ENCODE measurements at regions not wholly inside any gene's neighbourhood (a gene's known extent, or its start where the extent isn't known, plus 50 kb on each side); places are given as distances from the start of the nearest gene placed in this dataset.

GRCh38 chr16:81165411-81166097 is 69.4 kb upstream of the GCSH start:
- no peak for TF ChIP-seq CTCF (conservative IDR thresholded peaks at IDR 0.05)
- Histone ChIP-seq H3K79me1 (ENCODE audit: insufficient read depth, low read depth, low read length, poor library complexity, severe bottlenecking) (no peaks in the 10 kb centered on the region), H3K4me1 (ENCODE audit: insufficient read depth, low read length) (no peaks in the 10 kb centered on the region), H2BK20ac (ENCODE audit: low read depth, low read length, poor library complexity, severe bottlenecking) (no peak overlapping the region), H4K20me1 (ENCODE audit: control insufficient read depth, insufficient read depth, insufficient read length) (no peaks in the 10 kb centered on the region), H2BK12ac (ENCODE audit: insufficient read length, low read depth, low read length) (no peak overlapping the region), H4K91ac (ENCODE audit: insufficient read length, low read depth, low read length) (no peak overlapping the region), H3K4me2 (ENCODE audit: insufficient read depth, insufficient read length, low read length) (no peak overlapping the region), H4K8ac (replicated peaks; ENCODE audit: insufficient read length, low read depth, low read length) (no peak overlapping the region), H2BK15ac (ENCODE audit: low read depth, low read length) (no peak overlapping the region), H3K14ac (ENCODE audit: insufficient read depth, low read length) (no peak overlapping the region; the same call in 1 of the 2 replicates), H4K5ac (ENCODE audit: insufficient read length, low read depth, low read length) (no peak overlapping the region), H3K27me3 (ENCODE audit: insufficient read depth, low read length) (no peaks in the 10 kb centered on the region), H3K23ac (ENCODE audit: insufficient read length, low read depth, low read length) (no peak overlapping the region), H3K27ac (ENCODE audit: insufficient read length, low read depth, low read length) (no peak overlapping the region), H2AFZ (ENCODE audit: low read length) (no peak overlapping the region), H3K9me3 (ENCODE audit: control insufficient read depth, low read depth, low read length) (no peaks in the 10 kb centered on the region), H3K18ac (ENCODE audit: insufficient read length, low read depth, low read length) (no peak overlapping the region), H2BK5ac (ENCODE audit: insufficient read length, low read length) (no peak overlapping the region), H3K9ac (ENCODE audit: extremely low read depth, insufficient read length, low read length) (no peak overlapping the region), H3T11ph (ENCODE audit: low read length) (no peak overlapping the region), H3K79me2 (ENCODE audit: insufficient read depth, low read length) (no peaks in the 10 kb centered on the region), H3K4ac (ENCODE audit: low read depth, low read length) (no peak overlapping the region), H3K56ac (ENCODE audit: insufficient read length, low read depth, low read length) (no peak overlapping the region), H3K23me2 (ENCODE audit: insufficient read length, low read depth, low read length, poor library complexity, severe bottlenecking) (no peaks in the 10 kb centered on the region), H2AK5ac (ENCODE audit: insufficient read length, low read length) (no peak overlapping the region), H2BK120ac (ENCODE audit: low read depth, low read length, poor library complexity, severe bottlenecking) (no peak overlapping the region)
- H3K27ac Mint-ChIP-seq, result peak overlapping the region in 1 of 3 experiments; percentile 38; a peak in 1 of 7 replicates
- H3K4me1 Mint-ChIP-seq, result 0 out of 4 replicates have a peak, but pooled peaks cover 0 to 3% of the 10 kb centered on the region in 2 experiments
- DNase-seq, result no peak
- no CpG with 5 or more reads among the region's 12 CpGs for WGBS (ENCODE audit: extremely low coverage, insufficient read length, low lambda C conversion rate)
- H3K9me3 Mint-ChIP-seq, result peaks cover 3 to 4% of the 10 kb centered on the region in 2 experiments; a peak in 4 of 5 replicates
- peaks cover 4% of the 10 kb centered on the region for H3K27me3 Mint-ChIP-seq (ENCODE audit: low read depth)
- H3K4me3 Mint-ChIP-seq, result no peak overlapping the region
- H3K36me3 Mint-ChIP-seq (ENCODE audit: insufficient read depth in 1 of 3, low read depth in 3 of 3), result peaks cover 0 to 2% (median 0%) of the 10 kb centered on the region in 3 experiments; a peak in 1 of 7 replicates

All from H9 (cell line).